ENCODE measurements at regions not wholly inside any gene's neighbourhood (a gene's known extent, or its start where the extent isn't known, plus 50 kb on each side); places are given as distances from the start of the nearest gene placed in this dataset.
A peak's percentile ranks its signal among the peaks of the same experiment; 100 is the strongest.
"Not testable (repeated sequence)": the region's sequence is repeated elsewhere in the genome, so short reads cannot be mapped to it uniquely, and the experiment has no call there.

DNA sequence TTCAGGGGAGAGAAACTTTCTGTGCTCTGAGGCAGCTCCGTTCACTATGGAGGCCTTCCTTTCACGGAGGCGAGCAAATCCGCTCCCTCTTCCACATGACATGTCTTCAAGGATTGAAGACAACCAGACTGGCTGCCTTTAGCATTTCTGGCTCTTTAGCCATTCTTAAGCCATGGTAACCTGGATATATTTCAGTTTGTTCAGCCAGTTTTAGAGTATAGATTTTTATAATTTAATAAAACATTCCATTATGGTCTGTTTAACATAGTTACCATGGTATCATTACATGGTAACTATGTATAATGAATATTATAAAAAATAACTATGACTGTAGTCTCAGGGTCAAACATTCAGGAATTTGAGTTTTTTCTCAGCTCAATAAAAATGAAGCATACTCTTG lies 54.2 kb upstream of the NFIA start:
- DNase-seq (ENCODE audit: low read depth): no peak

DNA sequence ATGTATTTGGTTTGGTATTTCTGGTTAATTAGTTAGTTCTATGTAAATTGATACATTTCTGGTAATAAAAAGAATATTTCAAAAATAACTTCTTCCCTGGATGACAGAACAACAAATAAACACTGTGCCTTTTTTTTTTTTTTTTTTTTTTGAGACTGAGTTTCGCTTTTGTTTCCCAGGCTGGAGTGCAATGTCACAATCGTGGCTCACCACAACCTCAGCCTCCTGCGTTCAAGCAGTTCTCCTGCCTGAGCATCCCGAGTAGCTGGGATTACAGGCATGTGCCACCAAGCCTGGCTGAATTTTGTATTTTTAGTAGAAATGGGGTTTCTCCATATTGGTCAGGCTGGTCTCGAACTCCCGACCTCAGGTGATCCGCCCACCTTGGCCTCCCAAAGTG lies 64.3 kb upstream of the NFIA start:
- not testable (repeated sequence) for DNase-seq (ENCODE audit: low read depth)

DNA sequence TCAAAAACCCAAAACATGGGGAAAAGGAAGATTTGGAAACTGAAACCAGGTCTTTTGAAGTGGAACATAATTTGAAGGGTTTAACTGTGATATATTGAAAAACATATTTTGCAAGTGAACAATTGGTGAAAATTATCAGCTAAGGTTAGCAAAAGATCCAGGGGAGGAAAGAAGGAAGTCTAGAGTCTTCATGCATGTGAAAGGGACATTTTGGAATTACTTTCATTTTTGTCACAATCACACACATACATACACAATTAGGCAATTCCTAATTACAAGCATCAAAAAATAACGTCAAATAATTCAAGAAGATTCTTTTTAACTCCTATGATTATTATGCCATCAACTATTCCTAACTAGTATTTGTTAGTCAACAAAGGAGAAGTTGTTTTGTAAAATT lies 64.7 kb upstream of the NFIA start:
- DNase-seq (ENCODE audit: low read depth): no peak

DNA sequence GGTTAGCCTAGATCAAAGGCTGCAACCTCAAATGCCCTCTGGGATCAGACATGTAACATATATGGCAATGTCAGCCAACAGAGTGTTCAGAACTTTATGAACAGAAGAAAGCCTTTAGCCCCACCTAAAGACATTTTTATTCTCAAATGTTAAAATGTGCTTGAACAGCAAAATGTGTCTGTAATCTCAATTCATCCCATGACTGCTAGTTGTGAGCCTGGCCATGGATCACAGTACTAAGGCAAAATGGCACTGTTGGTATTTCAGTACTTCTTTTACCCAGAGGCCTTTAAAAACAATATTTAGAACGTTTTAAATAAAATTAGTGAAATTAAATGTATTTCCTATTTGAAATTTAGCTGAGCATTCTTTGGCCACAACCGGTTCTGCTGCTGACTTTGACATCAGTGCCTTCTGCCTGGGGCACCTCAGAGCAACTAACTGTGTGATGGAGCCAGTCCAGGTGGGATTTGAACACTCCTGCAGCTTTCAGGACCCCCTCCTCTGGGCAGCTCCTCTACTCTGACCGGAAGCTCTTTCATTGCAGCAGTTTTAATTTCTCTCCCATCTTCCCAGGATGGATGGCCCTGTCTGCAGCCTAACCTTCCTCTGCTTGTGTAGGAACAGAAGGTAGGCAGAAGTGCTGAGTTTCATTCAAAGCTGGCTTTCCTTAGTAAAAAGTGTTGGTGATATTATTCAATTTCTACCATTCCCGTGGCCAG lies 68.3 kb upstream of the NFIA start:
- no peak for DNase-seq (ENCODE audit: low read depth)

DNA sequence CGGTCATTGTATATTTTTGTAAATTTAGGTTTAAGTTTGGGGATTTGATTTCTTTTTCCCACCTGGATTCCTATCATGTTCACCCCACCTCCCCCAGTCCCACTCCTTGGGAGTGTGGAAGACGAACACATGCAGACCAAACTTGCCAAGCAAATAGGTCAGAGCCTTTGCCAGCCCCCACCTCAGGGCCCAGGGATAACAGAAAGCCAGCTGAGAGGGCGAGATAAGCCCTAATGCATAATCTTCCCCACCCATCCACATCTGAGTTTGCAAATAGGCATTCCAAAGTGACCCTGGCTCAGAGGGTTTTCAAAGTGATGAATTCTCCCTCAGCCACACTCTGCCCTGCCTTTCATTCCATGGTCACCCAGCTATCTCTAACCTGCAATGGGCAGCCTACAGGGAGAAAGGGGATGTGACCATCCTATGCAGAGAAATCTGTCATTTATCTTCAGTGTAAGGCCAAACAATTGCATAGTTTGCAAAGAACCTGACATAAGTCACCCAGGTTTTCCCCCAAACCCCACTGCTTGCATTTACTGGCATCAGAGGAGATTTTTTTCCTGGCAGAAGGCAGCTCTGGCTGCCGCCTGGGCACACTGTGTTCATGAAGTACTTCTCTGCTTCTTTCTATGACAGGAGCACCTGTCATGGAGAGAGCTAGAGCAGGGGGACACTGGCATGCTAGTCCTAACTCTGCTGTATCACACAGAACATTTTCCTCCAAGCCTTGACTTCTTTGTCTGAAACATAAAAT lies 69.0 kb upstream of the NFIA start:
- peak; percentile 64 for DNase-seq (ENCODE audit: low read depth)

DNA sequence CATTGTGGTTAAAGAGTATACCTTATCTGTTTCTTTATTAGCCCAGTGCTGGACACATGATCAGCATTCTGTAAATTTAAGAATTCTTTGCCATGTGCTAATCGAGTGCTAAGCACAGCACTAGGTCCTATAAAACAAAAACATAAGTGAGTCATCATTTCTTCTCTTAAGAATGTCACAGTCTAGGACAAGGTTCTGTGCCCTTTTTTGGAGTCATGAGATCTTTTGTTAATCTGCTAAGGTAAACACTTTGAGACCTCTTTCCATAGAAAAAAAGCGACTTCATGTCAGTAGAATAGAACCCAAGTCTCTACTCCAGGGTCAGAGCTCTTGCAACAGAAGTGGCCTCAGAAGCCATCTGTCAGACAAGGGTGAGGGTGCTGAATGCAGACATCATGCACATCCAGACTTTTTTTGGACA lies 70.0 kb upstream of the NFIA start:
- DNase-seq (ENCODE audit: low read depth): no peak

DNA sequence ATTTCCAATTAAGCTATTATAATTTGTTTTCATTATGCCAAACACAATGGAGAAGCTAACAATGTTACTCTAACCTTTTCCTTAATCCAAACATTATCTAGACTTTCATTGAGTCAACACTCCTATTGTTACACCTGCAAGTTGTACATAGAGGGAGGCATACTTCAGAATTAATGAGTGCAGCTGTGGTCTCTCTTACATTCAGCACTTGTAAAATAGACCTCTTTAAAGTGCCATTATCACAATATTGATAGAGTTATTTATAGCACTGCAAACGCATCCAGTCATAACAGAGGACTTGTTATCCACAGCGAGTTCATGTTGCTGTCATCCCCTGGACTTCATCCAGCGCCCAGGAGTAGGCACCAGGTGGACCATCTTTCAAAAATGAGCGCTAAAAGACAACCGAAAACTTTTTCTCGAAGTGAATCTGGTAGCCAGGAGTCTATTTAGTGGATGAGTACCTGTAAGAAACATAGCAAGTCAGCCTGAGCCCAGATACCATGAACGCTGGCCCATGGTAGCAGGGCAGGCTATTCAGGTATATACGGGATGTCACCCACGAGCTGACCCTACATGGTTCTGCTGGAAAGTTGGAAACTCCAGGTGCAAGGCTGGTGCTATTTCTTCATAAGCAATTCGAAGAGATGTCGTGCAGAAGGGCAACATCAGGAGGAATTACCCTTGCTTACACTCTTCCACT lies 70.6 kb upstream of the NFIA start:
- DNase-seq (ENCODE audit: low read depth): no peak

DNA sequence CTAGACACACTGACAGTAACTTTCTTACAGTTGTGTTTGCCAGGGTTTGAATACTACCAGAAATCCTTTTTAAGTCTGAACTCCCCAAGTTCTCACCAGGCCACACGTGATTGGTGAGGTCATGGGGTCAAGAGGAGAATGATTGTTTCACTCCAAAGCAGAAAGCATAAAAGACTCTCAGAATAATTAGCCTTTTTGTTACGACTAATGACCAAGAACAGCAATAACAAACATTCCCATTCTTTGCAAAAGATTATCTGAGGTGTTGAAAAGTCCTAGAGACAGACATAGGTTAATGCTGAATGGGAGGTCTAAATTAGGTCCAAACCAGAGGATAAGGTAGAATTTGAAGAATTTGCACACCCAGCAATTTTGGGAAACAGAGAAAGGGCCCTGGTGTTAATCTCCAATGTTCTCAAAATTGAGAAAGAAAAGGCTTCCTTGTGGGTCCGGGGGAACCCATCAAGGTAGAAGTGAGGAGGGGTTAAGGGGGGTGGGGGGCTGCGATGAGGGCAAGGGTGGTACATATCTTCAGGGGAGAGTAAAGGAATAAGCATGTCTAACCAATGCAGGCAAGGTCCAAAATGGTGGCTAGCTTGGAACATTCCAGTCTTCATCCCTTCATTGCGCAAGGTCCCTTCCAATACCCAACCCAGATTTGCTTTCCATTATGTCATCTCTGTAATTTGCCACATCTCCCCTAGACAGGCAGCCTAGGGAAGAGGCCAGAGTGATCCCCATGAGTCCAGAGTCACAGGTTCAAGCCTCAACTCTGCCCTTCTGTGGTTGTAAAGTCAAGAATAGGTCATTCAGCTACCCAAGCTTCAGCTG lies 74.6 kb upstream of the NFIA start:
- DNase-seq (ENCODE audit: low read depth): no peak

DNA sequence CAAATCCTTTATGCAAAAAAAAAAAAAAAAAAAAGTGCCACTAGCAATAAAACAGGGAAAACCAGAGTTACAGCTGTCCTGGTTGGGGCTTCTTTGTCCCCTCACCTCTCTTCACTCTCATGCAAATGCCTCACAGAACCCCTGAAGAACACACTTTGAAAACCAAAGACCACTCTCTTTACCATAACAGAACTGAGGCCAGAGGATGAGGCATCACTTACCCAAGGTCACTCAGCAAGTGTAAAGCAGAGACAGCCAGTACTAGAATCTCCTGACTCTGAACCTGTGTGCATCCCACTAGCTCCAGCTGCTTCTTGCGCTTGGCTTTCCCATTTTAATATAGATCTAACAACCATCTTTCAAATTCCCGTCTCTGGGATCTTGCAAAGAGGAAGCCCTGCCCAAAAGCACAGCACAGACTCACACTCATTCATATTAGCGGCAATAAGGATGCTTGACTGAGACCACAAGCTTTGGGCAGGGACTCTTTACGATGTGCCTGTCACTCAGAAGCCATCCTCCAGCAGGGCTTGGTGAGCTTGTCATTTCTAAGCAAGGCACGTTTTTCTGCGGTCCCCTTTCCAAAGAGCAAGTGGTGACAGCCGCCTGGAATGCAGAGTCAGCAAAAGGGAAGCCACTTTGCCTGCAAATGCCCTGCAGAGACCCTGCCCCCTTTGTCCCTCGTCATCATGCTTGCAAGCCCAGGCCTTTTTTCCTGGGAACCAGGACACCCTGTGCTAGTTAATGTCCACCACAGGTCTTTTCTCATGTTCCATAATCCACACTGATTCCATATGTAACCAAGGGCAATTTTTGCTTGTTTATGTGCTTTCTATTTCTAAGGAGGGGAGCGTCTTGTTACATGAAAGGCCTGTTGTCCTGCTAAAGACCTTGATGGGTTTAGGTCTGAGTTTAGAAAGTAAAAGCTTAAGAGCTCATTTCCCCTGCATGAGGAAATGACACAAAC lies 76.5 kb upstream of the NFIA start:
- DNase-seq (ENCODE audit: low read depth): peak; percentile 56

DNA sequence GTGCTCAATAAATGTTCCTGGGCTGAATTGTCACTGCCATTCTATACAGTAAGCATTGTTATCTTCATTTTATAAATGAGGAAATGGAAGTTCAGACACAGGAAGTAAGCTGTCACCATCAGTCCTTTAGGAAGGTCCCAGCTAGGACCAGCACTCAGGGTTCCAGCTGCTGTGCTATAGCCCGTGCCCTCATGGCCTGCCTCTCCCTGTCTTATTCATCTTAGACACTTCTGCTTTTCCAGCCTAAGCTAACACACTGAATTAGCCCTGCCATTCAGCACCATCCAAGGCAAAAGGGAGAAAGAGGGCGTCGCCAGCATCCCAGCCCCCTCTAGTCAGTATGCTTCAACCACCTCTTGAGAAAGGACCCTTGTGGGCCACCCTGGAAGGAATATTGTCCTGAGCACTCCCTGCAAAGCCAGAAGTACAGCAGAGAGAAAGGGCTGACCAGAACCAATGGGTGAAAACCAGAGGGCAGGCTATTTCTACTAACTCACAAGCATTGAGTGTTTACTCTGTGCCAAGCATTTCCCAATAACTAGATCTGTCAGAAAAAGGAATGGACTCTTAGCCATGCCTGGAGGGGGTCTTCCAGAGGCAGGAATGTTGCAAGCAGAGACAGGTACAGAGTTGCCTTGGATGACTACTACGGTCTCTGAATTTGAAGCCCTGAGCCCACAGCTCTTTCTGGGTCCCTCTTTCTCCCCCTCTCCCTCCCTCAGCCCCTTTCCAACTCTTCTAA lies 77.9 kb upstream of the NFIA start:
- DNase-seq (ENCODE audit: low read depth): no peak

DNA sequence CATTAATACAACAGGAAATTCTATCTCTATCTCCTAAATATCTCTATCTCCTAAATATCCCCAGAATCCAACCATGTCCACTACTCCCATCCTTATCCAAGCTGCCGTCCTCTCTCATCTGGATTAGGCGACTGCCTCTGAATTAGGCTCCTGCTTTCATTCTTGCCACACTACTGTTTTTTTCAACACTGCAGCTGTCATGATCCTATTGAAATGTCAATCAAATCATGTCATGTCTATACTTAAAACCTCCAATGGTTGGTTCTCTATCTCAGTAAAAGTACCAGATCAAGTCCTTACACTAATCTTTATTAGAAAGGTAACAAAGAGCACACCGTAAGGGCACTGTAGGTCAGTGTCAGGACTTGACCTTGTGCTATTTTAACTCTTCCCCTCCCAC lies 82.0 kb upstream of the NFIA start:
- DNase-seq (ENCODE audit: low read depth): no peak

DNA sequence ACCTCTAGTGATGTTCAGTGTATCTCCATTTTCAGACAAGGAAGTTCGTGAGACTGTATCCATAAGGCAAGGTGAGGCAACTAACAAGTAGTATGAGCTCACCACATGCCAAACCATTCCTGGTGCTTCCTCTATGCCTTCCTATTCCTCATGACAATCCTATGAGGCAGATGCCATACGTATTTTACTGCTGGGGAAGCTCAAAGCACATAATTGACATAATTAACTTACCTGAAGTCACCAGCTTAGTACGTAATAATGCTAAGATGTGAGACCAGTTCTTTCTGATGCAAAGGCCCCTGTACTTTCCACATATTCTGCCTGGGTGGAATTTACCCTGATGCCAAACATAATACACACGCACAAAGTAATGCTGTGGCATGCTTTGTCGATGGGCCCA lies 83.6 kb upstream of the NFIA start:
- DNase-seq (ENCODE audit: low read depth): no peak

DNA sequence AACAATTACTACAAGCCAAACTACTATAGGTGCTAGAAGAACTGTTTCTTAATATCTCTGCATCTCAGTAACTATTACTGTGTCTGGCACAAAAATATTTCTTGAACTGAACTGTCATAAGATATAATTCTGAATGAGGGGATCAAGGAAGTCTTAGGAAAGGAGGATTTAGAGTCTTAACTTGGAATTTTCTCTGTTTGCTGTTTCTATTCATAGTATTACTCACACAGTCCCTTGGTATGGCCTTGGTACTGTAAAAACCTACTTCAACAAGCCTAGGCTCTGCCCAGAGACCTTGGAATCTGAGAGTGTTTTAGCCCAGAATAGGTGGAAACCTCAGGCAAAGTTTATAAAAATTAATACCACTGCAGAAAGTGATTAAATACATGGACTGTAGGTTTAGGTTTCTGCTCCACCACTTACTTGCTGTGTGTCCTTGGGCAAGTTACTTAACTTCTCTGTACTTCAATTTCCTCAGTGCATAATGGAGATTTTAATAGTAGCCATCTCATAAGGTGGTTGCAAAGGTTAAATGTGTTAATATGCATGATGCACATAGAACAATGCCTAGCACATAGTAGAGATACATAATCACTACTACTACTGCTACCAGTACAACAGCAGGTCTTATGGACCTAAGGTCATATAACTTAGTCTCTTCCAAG lies 87.4 kb upstream of the NFIA start:
- no peak for DNase-seq (ENCODE audit: low read depth)

DNA sequence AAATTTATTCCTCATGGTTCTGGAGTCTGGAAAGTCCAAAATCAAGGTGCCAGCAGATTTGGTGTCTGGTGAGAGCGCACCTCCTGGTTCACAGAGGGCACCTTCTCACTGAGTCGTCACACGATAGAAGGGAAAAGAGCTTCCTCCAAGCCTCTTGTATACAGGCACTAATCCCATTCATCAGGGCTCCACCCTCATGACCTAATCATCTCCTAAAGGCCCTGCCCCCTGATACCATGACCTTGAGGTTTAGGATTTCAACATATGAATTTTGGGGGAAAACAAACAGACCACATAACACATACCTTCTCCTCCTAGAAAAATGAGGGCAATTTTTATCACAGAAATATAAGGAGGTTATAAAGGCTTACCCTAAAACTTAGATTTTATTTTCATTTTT lies 88.0 kb upstream of the NFIA start:
- DNase-seq (ENCODE audit: low read depth): no peak

DNA sequence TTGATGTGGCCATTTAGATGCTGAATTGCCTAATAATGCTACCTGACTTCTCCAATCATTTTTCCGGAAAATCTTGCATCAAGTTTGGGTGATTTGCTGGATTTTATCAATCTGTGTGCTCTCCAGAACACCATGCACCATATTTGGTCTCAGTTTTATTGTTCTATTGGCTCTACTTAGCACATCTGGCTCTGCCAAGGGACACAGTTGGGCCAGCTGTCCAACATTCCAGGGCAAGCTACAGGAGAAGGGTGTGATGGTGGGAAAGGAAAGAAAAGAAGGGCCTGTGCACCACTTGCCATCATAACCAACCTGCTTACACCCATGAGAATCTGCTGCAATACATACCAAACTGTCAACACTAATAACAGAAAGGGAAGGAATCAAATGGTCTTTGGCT lies 90.2 kb upstream of the NFIA start:
- DNase-seq (ENCODE audit: low read depth): no peak

DNA sequence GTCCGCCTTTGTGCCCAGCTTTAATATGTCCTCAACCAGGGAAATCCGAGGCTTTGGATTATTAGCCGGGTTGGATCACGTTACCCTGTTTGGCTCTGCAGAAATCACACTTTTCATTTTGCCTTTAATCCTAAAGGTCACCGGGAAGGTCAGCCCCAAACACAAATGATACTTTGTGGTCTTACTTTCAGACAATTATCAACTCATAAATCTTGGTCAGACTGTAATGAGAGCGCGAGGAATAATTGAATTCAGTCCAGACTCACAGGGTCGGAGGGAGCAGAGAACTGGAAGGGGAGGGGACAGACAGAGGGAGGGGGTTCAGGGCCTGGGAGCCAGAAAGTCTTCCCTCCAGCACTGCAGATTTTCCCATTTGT lies 91.7 kb upstream of the NFIA start:
- no peak for DNase-seq (ENCODE audit: low read depth)

DNA sequence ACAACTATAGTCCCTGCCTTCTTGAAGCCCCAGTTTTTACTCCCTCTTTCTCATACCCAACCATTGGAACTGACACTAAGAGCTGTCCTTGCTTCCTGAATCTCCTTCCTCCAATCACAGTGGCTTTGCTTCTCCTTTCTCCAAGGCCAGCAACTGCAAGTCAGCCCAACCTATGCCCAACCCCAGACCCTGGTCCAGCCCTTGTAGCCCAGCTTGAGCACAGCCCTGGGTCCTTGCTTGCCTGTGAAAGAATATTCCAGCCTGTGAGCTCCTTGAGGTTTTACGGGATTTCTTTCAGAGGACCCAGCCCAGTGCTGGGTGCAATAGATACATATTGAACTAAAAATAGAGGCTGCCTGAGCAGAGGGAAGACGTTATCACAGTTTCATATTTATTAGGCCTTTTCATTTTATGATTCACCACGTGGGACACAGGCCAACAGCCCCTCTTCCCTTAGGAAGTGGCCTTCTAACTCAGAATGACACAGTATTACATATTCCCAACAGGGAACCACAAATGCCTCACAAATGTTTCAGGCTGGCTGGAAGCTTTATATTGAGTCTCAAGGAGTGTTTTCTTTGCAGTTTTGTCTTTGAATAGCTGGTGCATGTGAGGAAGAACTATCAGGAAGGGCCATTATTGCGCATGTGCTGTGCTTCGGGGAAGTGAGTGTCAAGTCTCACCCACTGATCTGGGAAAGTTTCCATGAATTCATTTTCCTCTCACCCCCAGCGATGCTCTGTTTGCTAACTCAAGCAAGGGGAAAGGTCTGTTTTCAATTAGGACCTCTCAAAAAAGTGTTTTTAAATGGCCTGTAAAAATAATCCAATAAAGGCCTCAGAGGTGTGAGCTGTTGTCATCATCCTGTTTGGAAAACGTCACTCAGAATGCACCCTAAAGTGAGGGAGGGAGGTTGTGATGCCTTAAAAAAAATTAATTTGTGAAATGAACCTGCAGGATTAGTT lies 92.3 kb upstream of the NFIA start:
- no peak for DNase-seq (ENCODE audit: low read depth)

DNA sequence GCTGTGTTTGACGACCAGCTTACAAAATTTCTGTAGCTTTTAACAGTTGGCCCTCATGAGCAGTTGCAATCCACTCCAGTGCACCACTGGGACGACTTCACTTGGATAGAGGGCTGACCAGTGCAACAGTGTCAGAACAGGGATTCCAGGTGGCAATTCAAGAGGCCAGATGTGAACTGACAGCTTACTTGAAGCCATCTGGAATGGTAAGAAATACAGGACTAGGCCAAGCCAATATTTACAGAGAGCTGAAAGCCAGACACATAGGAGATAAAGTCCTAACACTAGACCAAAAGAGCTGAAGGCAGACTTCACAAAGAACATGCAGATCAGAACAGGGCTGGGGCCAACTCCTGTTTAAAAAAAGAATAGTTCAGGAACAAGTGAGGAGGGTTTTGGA lies 93.5 kb upstream of the NFIA start:
- no peak for DNase-seq (ENCODE audit: low read depth)

DNA sequence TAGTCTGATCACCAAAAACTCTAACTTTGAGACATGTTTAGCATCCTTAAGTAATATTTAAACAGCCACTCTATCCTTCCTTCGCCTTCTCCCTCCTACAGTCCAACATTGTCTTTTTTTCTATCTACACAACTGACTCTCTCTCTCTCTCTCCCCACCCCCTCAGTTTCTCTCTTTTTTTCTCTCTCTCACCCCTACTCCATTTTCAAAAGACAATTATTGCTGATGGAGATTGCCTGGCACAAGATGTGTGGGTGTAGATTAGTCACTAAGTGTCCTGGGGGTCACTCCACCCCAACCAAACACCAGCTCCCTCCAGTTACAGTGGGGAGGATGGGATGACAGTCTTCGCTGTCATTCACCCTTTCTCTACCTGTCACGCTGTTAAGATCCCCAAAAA lies 94.5 kb upstream of the NFIA start:
- no peak for DNase-seq (ENCODE audit: low read depth)

Data from CMK (cell line).